Stomach (tissue), 4 donors: ENCODE measurements at regions not wholly inside any gene's neighbourhood (a gene's known extent, or its start where the extent isn't known, plus 50 kb on each side); places are given as distances from the start of the nearest gene placed in this dataset.

ENCODE experiments used
- CTCF ChIP-seq, 7 experiments: fragments of 450-650 bp in 4 of 7; fragments of 200-600 bp in 3 of 7; sonication (generic) in 3 of 7; IDR thresholded peaks; one replicate each; pipeline ENCODE4 v1.5.1; 2016 to 2019; ENCODE audit warnings: antibody characterized with exemption in 7 of 7, control low read depth in 2 of 7, mild to moderate bottlenecking in 1 of 7
- EP300 ChIP-seq: sonication (generic); formaldehyde crosslinking; IDR thresholded peaks from one replicate; pipeline ENCODE4 v1.6.1; 2017; ENCODE audit warnings: antibody characterized with exemption

- TF ChIP-seq EP300 (no peak), CTCF (IDR thresholded peaks at IDR 0.05) (no peak)
Observed at GRCh38 chr18:38038242-38038641, 472.6 kb upstream of the CELF4 start.
